ENCODE measurements at regions not wholly inside any gene's neighbourhood (a gene's known extent, or its start where the extent isn't known, plus 50 kb on each side); places are given as distances from the start of the nearest gene placed in this dataset.
A peak's percentile ranks its signal among the peaks of the same experiment; 100 is the strongest.

DNA sequence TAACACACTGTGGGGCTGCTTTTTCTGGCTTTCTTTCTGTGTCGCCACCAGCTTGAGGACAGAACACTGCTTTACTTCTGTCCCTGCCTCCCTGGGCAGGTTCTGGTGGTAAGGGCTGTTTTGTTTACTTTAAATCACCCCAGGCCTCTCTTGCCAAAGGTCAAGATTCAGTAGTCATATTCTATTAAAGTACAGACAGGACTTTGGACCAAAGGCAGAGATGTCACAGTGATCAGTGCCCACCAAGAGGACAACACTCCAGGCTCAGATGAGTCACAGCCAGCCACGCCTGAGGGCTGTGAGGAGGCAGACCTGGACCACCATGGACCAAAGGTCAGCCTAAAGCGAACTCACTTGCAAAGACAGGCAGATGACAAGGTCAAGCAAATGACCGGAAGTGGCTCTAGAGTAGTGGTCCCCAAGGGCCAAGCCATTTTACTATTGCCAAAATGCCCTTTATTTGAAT, 200.0 kb downstream of the RHOU start (continued):
- TF ChIP-seq, protein P1, sequence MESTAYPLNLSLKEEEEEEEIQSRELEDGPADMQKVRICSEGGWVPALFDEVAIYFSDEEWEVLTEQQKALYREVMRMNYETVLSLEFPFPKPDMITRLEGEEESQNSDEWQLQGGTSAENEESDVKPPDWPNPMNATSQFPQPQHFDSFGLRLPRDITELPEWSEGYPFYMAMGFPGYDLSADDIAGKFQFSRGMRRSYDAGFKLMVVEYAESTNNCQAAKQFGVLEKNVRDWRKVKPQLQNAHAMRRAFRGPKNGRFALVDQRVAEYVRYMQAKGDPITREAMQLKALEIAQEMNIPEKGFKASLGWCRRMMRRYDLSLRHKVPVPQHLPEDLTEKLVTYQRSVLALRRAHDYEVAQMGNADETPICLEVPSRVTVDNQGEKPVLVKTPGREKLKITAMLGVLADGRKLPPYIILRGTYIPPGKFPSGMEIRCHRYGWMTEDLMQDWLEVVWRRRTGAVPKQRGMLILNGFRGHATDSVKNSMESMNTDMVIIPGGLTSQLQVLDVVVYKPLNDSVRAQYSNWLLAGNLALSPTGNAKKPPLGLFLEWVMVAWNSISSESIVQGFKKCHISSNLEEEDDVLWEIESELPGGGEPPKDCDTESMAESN (CRISPR knock-in tag; conservative IDR thresholded peaks at IDR 0.05) = peak; percentile 64
- TF ChIP-seq TCF7 (IDR thresholded peaks at IDR 0.05; ENCODE audit: low read depth) = peak; percentile 46
- no peak for TF ChIP-seq HNRNPK (IDR thresholded peaks at IDR 0.05; ENCODE audit: low read depth, low read length, poor library complexity, severe bottlenecking)
- TF ChIP-seq, protein P2, sequence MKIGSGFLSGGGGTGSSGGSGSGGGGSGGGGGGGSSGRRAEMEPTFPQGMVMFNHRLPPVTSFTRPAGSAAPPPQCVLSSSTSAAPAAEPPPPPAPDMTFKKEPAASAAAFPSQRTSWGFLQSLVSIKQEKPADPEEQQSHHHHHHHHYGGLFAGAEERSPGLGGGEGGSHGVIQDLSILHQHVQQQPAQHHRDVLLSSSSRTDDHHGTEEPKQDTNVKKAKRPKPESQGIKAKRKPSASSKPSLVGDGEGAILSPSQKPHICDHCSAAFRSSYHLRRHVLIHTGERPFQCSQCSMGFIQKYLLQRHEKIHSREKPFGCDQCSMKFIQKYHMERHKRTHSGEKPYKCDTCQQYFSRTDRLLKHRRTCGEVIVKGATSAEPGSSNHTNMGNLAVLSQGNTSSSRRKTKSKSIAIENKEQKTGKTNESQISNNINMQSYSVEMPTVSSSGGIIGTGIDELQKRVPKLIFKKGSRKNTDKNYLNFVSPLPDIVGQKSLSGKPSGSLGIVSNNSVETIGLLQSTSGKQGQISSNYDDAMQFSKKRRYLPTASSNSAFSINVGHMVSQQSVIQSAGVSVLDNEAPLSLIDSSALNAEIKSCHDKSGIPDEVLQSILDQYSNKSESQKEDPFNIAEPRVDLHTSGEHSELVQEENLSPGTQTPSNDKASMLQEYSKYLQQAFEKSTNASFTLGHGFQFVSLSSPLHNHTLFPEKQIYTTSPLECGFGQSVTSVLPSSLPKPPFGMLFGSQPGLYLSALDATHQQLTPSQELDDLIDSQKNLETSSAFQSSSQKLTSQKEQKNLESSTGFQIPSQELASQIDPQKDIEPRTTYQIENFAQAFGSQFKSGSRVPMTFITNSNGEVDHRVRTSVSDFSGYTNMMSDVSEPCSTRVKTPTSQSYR (CRISPR knock-in tag; IDR thresholded peaks at IDR 0.05; ENCODE audit: borderline replicate concordance) = no peak
- TF ChIP-seq ELF4 (CRISPR knock-in tag; IDR thresholded peaks at IDR 0.05; ENCODE audit: borderline replicate concordance) = no peak
- peak; percentile 78; the same call in 1 of the 2 replicates for TF ChIP-seq ERF (CRISPR knock-in tag; IDR thresholded peaks at IDR 0.05)
- no peak for TF ChIP-seq NRL (CRISPR knock-in tag; IDR thresholded peaks at IDR 0.05; ENCODE audit: borderline replicate concordance)
- TF ChIP-seq, protein P3, sequence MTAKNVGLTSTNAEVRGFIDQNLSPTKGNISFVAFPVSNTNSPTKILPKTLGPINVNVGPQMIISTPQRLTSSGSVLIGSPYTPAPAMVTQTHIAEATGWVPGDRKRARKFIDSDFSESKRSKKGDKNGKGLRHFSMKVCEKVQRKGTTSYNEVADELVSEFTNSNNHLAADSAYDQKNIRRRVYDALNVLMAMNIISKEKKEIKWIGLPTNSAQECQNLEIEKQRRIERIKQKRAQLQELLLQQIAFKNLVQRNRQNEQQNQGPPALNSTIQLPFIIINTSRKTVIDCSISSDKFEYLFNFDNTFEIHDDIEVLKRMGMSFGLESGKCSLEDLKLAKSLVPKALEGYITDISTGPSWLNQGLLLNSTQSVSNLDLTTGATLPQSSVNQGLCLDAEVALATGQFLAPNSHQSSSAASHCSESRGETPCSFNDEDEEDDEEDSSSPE (CRISPR knock-in tag; IDR thresholded peaks at IDR 0.05) = no peak
- TF ChIP-seq, protein P4, sequence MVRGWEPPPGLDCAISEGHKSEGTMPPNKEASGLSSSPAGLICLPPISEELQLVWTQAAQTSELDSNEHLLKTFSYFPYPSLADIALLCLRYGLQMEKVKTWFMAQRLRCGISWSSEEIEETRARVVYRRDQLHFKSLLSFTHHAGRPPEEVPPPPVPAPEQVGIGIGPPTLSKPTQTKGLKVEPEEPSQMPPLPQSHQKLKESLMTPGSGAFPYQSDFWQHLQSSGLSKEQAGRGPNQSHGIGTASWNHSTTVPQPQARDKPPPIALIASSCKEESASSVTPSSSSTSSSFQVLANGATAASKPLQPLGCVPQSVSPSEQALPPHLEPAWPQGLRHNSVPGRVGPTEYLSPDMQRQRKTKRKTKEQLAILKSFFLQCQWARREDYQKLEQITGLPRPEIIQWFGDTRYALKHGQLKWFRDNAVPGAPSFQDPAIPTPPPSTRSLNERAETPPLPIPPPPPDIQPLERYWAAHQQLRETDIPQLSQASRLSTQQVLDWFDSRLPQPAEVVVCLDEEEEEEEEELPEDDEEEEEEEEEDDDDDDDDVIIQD (CRISPR knock-in tag; IDR thresholded peaks at IDR 0.05; ENCODE audit: low read depth) = peak; percentile 74; the same call in 1 of the 2 replicates
- TF ChIP-seq, protein P5, sequence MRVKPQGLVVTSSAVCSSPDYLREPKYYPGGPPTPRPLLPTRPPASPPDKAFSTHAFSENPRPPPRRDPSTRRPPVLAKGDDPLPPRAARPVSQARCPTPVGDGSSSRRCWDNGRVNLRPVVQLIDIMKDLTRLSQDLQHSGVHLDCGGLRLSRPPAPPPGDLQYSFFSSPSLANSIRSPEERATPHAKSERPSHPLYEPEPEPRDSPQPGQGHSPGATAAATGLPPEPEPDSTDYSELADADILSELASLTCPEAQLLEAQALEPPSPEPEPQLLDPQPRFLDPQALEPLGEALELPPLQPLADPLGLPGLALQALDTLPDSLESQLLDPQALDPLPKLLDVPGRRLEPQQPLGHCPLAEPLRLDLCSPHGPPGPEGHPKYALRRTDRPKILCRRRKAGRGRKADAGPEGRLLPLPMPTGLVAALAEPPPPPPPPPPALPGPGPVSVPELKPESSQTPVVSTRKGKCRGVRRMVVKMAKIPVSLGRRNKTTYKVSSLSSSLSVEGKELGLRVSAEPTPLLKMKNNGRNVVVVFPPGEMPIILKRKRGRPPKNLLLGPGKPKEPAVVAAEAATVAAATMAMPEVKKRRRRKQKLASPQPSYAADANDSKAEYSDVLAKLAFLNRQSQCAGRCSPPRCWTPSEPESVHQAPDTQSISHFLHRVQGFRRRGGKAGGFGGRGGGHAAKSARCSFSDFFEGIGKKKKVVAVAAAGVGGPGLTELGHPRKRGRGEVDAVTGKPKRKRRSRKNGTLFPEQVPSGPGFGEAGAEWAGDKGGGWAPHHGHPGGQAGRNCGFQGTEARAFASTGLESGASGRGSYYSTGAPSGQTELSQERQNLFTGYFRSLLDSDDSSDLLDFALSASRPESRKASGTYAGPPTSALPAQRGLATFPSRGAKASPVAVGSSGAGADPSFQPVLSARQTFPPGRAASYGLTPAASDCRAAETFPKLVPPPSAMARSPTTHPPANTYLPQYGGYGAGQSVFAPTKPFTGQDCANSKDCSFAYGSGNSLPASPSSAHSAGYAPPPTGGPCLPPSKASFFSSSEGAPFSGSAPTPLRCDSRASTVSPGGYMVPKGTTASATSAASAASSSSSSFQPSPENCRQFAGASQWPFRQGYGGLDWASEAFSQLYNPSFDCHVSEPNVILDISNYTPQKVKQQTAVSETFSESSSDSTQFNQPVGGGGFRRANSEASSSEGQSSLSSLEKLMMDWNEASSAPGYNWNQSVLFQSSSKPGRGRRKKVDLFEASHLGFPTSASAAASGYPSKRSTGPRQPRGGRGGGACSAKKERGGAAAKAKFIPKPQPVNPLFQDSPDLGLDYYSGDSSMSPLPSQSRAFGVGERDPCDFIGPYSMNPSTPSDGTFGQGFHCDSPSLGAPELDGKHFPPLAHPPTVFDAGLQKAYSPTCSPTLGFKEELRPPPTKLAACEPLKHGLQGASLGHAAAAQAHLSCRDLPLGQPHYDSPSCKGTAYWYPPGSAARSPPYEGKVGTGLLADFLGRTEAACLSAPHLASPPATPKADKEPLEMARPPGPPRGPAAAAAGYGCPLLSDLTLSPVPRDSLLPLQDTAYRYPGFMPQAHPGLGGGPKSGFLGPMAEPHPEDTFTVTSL (CRISPR knock-in tag; IDR thresholded peaks at IDR 0.05; ENCODE audit: borderline replicate concordance) = peak; percentile 90; the same call in 1 of the 2 replicates
- no peak for TF ChIP-seq MYNN (CRISPR knock-in tag; IDR thresholded peaks at IDR 0.05; ENCODE audit: low read depth)
- TF ChIP-seq ZNF549 (CRISPR knock-in tag; IDR thresholded peaks at IDR 0.05) = no peak
- TF ChIP-seq MEIS2 (CRISPR knock-in tag; IDR thresholded peaks at IDR 0.05) = peak; percentile 64; the same call in 1 of the 2 replicates
- TF ChIP-seq PAX8 (CRISPR knock-in tag; IDR thresholded peaks at IDR 0.05; ENCODE audit: borderline replicate concordance) = no peak

Data from HepG2 (cell line).